ENCODE measurements at regions not wholly inside any gene's neighbourhood (a gene's known extent, or its start where the extent isn't known, plus 50 kb on each side); places are given as distances from the start of the nearest gene placed in this dataset.

GRCh38 chr6:99019381-99019780, 71.6 kb upstream of the FBXL4 start:
- Histone ChIP-seq H3K79me2 (ENCODE audit: insufficient read depth, low read depth, low read length) (no peaks in the 10 kb centered on the region), H4K20me1 (ENCODE audit: insufficient read depth, low read length) (no peaks in the 10 kb centered on the region), H2AFZ (ENCODE audit: low read length) (no peak overlapping the region), H3K9me3 (ENCODE audit: low read length) (no peaks in the 10 kb centered on the region), H3K9me2 (ENCODE audit: insufficient read depth, low read length) (no peaks in the 10 kb centered on the region), H3K4me1 (ENCODE audit: insufficient read depth, low read length, poor library complexity, severe bottlenecking) (no peaks in the 10 kb centered on the region), H3K27ac (ENCODE audit: low read depth, low read length, poor library complexity, severe bottlenecking) (no peak overlapping the region), H3K36me3 (ENCODE audit: insufficient read depth, low read length) (no peaks in the 10 kb centered on the region), H3K4me2 (ENCODE audit: low read length) (no peak overlapping the region), H3K4me3 (ENCODE audit: low read depth, low read length, poor library complexity, severe bottlenecking) (no peak overlapping the region)
- TF ChIP-seq CTCF (conservative IDR thresholded peaks at IDR 0.05; ENCODE audit: low read length), result no peak
- TF ChIP-seq EZH2phosphoT487 (IDR thresholded peaks at IDR 0.05; ENCODE audit: borderline replicate concordance, low read depth, low read length), result no peak
- POLR2A ChIA-PET, result no interaction called here
- intact Hi-C loops (cut with micrococcal nuclease; ENCODE audit: unreplicated experiment), result no loop called here
- no TSS peak for BruUV-seq (replicated peaks)
- CTCF ChIA-PET (ENCODE audit: unreplicated experiment), result no interaction called here
- no peak for DNase-seq (ENCODE audit: low spot score)

GRCh38 chr6:99017150-99017549, 69.4 kb upstream of the FBXL4 start:
- H3K4me3 ChIP-seq (ENCODE audit: low read depth, low read length, poor library complexity, severe bottlenecking), result no peak overlapping the region
- H3K27ac ChIP-seq (ENCODE audit: low read depth, low read length, poor library complexity, severe bottlenecking), result no peak overlapping the region
- H4K20me1 ChIP-seq (ENCODE audit: insufficient read depth, low read length), result no peaks in the 10 kb centered on the region
- no TSS peak for BruUV-seq (replicated peaks)
- no peaks in the 10 kb centered on the region for H3K79me2 ChIP-seq (ENCODE audit: insufficient read depth, low read depth, low read length)
- no peak overlapping the region for H2AFZ ChIP-seq (ENCODE audit: low read length)
- H3K9me2 ChIP-seq (ENCODE audit: insufficient read depth, low read length), result no peaks in the 10 kb centered on the region
- H3K36me3 ChIP-seq (ENCODE audit: insufficient read depth, low read length), result no peaks in the 10 kb centered on the region
- POLR2A ChIA-PET, result interaction anchor here (0.6 kb wide), 1 partner anchor 59 kb away, joined by 3 read pairs; no protein-coding TSS in a partner anchor
- H3K9me3 ChIP-seq (ENCODE audit: low read length), result no peaks in the 10 kb centered on the region
- CTCF ChIA-PET (ENCODE audit: unreplicated experiment), result no interaction called here
- DNase-seq (ENCODE audit: low spot score), result no peak
- intact Hi-C loops (cut with micrococcal nuclease; ENCODE audit: unreplicated experiment), result no loop called here
- no peak for TF ChIP-seq CTCF (conservative IDR thresholded peaks at IDR 0.05; ENCODE audit: low read length)
- TF ChIP-seq EZH2phosphoT487 (IDR thresholded peaks at IDR 0.05; ENCODE audit: borderline replicate concordance, low read depth, low read length), result no peak
- H3K4me2 ChIP-seq (ENCODE audit: low read length), result no peak overlapping the region
- H3K4me1 ChIP-seq (ENCODE audit: insufficient read depth, low read length, poor library complexity, severe bottlenecking), result no peaks in the 10 kb centered on the region

GRCh38 chr6:99016355-99016754, 68.6 kb upstream of the FBXL4 start:
- H2AFZ ChIP-seq (ENCODE audit: low read length), result no peak overlapping the region
- no peak overlapping the region for H3K27ac ChIP-seq (ENCODE audit: low read depth, low read length, poor library complexity, severe bottlenecking)
- no peaks in the 10 kb centered on the region for H3K79me2 ChIP-seq (ENCODE audit: insufficient read depth, low read depth, low read length)
- POLR2A ChIA-PET, result interaction anchor here (1.4 kb wide), 1 partner anchor 33 kb away, joined by 3 read pairs; no protein-coding TSS in a partner anchor
- TF ChIP-seq CTCF (conservative IDR thresholded peaks at IDR 0.05; ENCODE audit: low read length) (no peak), EZH2phosphoT487 (IDR thresholded peaks at IDR 0.05; ENCODE audit: borderline replicate concordance, low read depth, low read length) (no peak)
- no peaks in the 10 kb centered on the region for H3K36me3 ChIP-seq (ENCODE audit: insufficient read depth, low read length)
- H3K4me1 ChIP-seq (ENCODE audit: insufficient read depth, low read length, poor library complexity, severe bottlenecking), result no peaks in the 10 kb centered on the region
- no peaks in the 10 kb centered on the region for H4K20me1 ChIP-seq (ENCODE audit: insufficient read depth, low read length)
- CTCF ChIA-PET (ENCODE audit: unreplicated experiment), result no interaction called here
- H3K9me3 ChIP-seq (ENCODE audit: low read length), result no peaks in the 10 kb centered on the region
- no peak for DNase-seq (ENCODE audit: low spot score)
- H3K4me3 ChIP-seq (ENCODE audit: low read depth, low read length, poor library complexity, severe bottlenecking), result no peak overlapping the region
- BruUV-seq (replicated peaks), result no TSS peak
- H3K9me2 ChIP-seq (ENCODE audit: insufficient read depth, low read length), result no peaks in the 10 kb centered on the region
- no peak overlapping the region for H3K4me2 ChIP-seq (ENCODE audit: low read length)
- intact Hi-C loops (cut with micrococcal nuclease; ENCODE audit: unreplicated experiment), result no loop called here
